ENCODE measurements at regions not wholly inside any gene's neighbourhood (a gene's known extent, or its start where the extent isn't known, plus 50 kb on each side); places are given as distances from the start of the nearest gene placed in this dataset.

- ATAC-seq (no peak), DNase-seq (no peak)
- intact Hi-C loops (cut with DNase I) = no loop called here
Observed at GRCh38 chr12:128047266-128048060, 219.5 kb upstream of the TMEM132C start.

- DNase-seq (no peak), ATAC-seq (no peak)
- intact Hi-C loops (cut with DNase I) = no loop called here
Observed at GRCh38 chr12:128052331-128052730, 214.6 kb upstream of the TMEM132C start.

GRCh38 chr12:128052777-128053176 is 214.2 kb upstream of the TMEM132C start:
- intact Hi-C loops (cut with DNase I) = no loop called here
- no peak for ATAC-seq
- no peak for DNase-seq

GRCh38 chr12:128055567-128055966 is 211.4 kb upstream of the TMEM132C start:
- intact Hi-C loops (cut with DNase I) = no loop called here
- no peak for DNase-seq
- ATAC-seq = no peak

- ATAC-seq (no peak), DNase-seq (no peak)
- intact Hi-C loops (cut with DNase I) = no loop called here
Observed at GRCh38 chr12:128056136-128056801, 210.7 kb upstream of the TMEM132C start.

GRCh38 chr12:128057586-128057985 is 209.4 kb upstream of the TMEM132C start:
- intact Hi-C loops (cut with DNase I) = no loop called here
- ATAC-seq = no peak
- DNase-seq = no peak

- ATAC-seq = no peak
- DNase-seq = no peak
- intact Hi-C loops (cut with DNase I) = no loop called here
Observed at GRCh38 chr12:128059621-128060370, 207.2 kb upstream of the TMEM132C start.

- ATAC-seq = no peak
- intact Hi-C loops (cut with DNase I) = no loop called here
- no peak for DNase-seq
Observed at GRCh38 chr12:128068211-128068610, 198.8 kb upstream of the TMEM132C start.

GRCh38 chr12:128069359-128069997 is 197.5 kb upstream of the TMEM132C start:
- no peak for ATAC-seq
- peak; percentile 25 for DNase-seq
- intact Hi-C loops (cut with DNase I) = no loop called here

- no peak for DNase-seq
- ATAC-seq = no peak
- intact Hi-C loops (cut with DNase I) = loop anchor here in 1 of 2 donors (10.0 kb wide), 1 partner anchor 399 kb away; no protein-coding TSS in a partner anchor
Observed at GRCh38 chr12:128073937-128074336, 193.0 kb upstream of the TMEM132C start.

- intact Hi-C loops (cut with DNase I) = loop anchor here in 1 of 2 donors (10.0 kb wide), 1 partner anchor 401 kb away; no protein-coding TSS in a partner anchor
- DNase-seq (no peak), ATAC-seq (no peak)
Observed at GRCh38 chr12:128075332-128075731, 191.6 kb upstream of the TMEM132C start.

GRCh38 chr12:128076188-128076587 is 190.8 kb upstream of the TMEM132C start:
- no peak for ATAC-seq
- DNase-seq = no peak
- intact Hi-C loops (cut with DNase I) = loop anchor here in 1 of 2 donors (10.0 kb wide), 1 partner anchor 401 kb away; no protein-coding TSS in a partner anchor

- intact Hi-C loops (cut with DNase I) = loop anchor here in 1 of 2 donors (10.0 kb wide), 1 partner anchor 403 kb away; no protein-coding TSS in a partner anchor
Observed at GRCh38 chr12:128077211-128077916, 189.6 kb upstream of the TMEM132C start.

GRCh38 chr12:128077917-128078298 is 189.1 kb upstream of the TMEM132C start:
- DNase-seq (no peak), ATAC-seq (no peak)
- intact Hi-C loops (cut with DNase I) = loop anchor here in 1 of 2 donors (10.0 kb wide), 1 partner anchor 403 kb away; no protein-coding TSS in a partner anchor

More at GRCh38 chr12:128077211-128077916, 189.6 kb upstream of the TMEM132C start:
- ATAC-seq (no peak), DNase-seq (no peak)

GRCh38 chr12:128078301-128078971 is 188.5 kb upstream of the TMEM132C start:
- no peak for ATAC-seq
- no peak for DNase-seq
- intact Hi-C loops (cut with DNase I) = loop anchor here in 1 of 2 donors (10.0 kb wide), 1 partner anchor 404 kb away; no protein-coding TSS in a partner anchor

- ATAC-seq (no peak), DNase-seq (no peak)
- intact Hi-C loops (cut with DNase I) = loop anchor here in 1 of 2 donors (10.0 kb wide), 1 partner anchor 405 kb away; no protein-coding TSS in a partner anchor
Observed at GRCh38 chr12:128079446-128079845, 187.5 kb upstream of the TMEM132C start.

- intact Hi-C loops (cut with DNase I) = no loop called here
- DNase-seq = no peak
- no peak for ATAC-seq
Observed at GRCh38 chr12:128083132-128083729, 183.7 kb upstream of the TMEM132C start.
